HG03565 (cell line): ENCODE measurements at regions not wholly inside any gene's neighbourhood (a gene's known extent, or its start where the extent isn't known, plus 50 kb on each side); places are given as distances from the start of the nearest gene placed in this dataset.

Experiments used
- ATAC-seq: cut with Tn5 transposase; IDR thresholded peaks from one replicate; pipeline ENCODE4 v1.9.1; 2021; ENCODE audit warnings: mild to moderate bottlenecking, moderate library complexity; ENCODE audit not compliant: unreplicated experiment

- ATAC-seq, result no peak
These were observed 245.1 kb downstream of the MYLK4 start for GRCh38 chr6:2505624-2506023.

GRCh38 chr6:2504495-2505064 is 246.1 kb downstream of the MYLK4 start:
- ATAC-seq, result no peak

GRCh38 chr6:2503816-2504494 is 246.8 kb downstream of the MYLK4 start:
- ATAC-seq, result no peak

GRCh38 chr6:2502998-2503674 is 247.6 kb downstream of the MYLK4 start:
- ATAC-seq, result no peak

- ATAC-seq, result no peak
These were observed 248.4 kb downstream of the MYLK4 start for GRCh38 chr6:2502096-2502997.

GRCh38 chr6:2497922-2498623 is 252.6 kb downstream of the MYLK4 start:
- ATAC-seq, result no peak

- no peak for ATAC-seq
These were observed 250.9 kb upstream of the GMDS start for GRCh38 chr6:2496291-2496690.

GRCh38 chr6:2492686-2493523 is 247.5 kb upstream of the GMDS start:
- no peak for ATAC-seq

- no peak for ATAC-seq
These were observed 245.7 kb upstream of the GMDS start for GRCh38 chr6:2491137-2491536.

- ATAC-seq, result no peak
These were observed 243.2 kb upstream of the GMDS start for GRCh38 chr6:2488578-2488977.

- ATAC-seq, result no peak
These were observed 239.7 kb upstream of the GMDS start for GRCh38 chr6:2485116-2485515.

GRCh38 chr6:2482773-2483172 is 237.4 kb upstream of the GMDS start:
- no peak for ATAC-seq

GRCh38 chr6:2481307-2481706 is 235.9 kb upstream of the GMDS start:
- no peak for ATAC-seq

- ATAC-seq, result no peak
These were observed 235.0 kb upstream of the GMDS start for GRCh38 chr6:2480267-2480966.

GRCh38 chr6:2478200-2478599 is 232.8 kb upstream of the GMDS start:
- no peak for ATAC-seq

GRCh38 chr6:2477666-2478065 is 232.3 kb upstream of the GMDS start:
- no peak for ATAC-seq

GRCh38 chr6:2477250-2477649 is 231.8 kb upstream of the GMDS start:
- ATAC-seq, result no peak

- ATAC-seq, result no peak
These were observed 231.0 kb upstream of the GMDS start for GRCh38 chr6:2476376-2476775.

GRCh38 chr6:2471472-2471871 is 226.1 kb upstream of the GMDS start:
- no peak for ATAC-seq
